GM19397 (cell line): ENCODE measurements at regions not wholly inside any gene's neighbourhood (a gene's known extent, or its start where the extent isn't known, plus 50 kb on each side); places are given as distances from the start of the nearest gene placed in this dataset.

Source experiments
- ATAC-seq: cut with Tn5 transposase; IDR thresholded peaks from one replicate; pipeline ENCODE4 v1.9.1; 2021; ENCODE audit warnings: mild to moderate bottlenecking, moderate library complexity; ENCODE audit not compliant: unreplicated experiment

GRCh38 chr4:188532751-188533150 is 393.5 kb downstream of the TRIML1 start:
- ATAC-seq = no peak

- no peak for ATAC-seq
These were observed 395.1 kb downstream of the TRIML1 start for GRCh38 chr4:188534297-188534696.

DNA sequence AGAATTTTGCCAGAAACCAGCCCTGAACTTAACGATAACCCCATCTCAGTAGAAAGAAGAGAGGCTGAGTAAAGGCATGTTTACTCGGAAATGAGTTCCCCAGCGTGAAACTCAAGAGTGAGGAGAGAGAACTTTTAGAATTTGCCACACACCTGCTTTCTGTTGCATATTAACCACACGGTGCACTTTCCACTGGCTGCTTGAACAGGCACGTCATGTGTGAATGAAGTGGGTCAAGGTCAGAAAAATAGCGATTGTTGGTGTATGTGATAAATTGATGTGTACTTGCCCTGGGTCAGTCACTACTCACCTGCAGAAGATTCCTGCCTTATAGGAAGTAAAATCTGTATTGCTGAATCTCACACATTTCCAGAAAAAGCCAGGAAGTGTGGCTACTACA is 395.7 kb downstream of the TRIML1 start:
- ATAC-seq = no peak

GRCh38 chr4:188536826-188537225 is 397.6 kb downstream of the TRIML1 start:
- ATAC-seq = no peak

DNA sequence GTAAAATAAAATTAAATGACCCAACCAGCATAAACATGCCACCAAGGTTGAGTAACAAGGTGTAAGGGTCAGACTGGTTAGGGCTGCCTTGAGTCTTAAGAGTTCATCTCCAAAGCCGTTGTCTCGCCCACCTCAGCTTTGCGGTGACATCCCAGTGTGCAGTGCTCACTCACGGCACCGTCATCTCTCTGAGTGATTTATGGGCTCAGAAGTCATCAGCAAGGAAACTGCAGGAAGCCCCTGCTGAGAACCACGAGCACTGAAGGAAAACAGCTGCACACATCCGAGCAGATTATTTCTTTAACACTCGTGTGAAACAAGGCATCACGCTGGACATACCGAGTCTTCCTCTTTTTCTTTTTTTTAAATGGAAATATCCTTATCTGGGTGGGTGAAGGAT is 411.1 kb downstream of the TRIML1 start:
- no peak for ATAC-seq

GRCh38 chr4:188551156-188551555 is 411.9 kb downstream of the TRIML1 start:
- ATAC-seq = no peak

DNA sequence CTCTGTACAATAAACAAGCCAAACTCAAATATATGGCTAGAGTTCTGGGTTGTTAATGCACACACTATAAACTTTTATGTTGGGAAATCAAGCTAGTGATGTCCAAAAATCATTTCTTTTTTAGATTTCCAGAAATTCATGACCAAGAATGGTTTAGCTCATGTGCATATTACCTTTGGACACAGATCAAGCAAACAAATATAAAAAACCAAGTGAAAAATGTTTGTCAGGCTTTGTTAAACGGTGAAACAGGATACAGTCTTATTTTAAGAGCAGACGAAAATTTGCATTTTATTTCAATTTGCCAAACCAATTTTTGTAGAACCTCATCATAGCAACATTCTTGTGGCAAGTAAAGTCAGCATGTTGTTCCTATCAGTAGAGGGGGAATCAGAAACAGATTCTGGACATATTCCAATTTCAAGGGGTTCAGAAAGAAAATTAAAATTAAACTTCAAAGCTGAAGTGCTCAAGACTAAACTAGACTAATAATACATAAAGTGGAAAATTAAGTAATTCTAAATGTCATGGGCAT is 413.6 kb downstream of the TRIML1 start:
- ATAC-seq = no peak

DNA sequence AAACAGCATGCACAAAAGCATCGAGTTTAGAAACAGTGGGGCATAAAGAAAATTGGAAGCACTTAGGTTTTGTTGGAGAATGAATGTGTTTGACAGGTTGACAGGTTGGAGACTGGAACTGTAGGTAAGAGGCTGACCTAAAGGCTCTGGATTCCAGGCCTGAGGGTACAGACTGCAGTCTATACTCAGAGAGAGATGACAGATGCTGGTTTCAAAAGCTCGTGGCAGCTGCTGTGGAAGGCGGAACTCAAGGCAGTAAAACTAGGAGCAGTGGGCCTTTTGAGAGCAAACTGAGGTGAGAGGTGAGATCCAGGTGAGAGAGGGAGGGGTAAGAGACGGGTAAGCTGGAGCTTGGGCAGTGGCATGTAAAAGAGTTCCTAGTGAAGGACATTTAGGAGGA is 415.2 kb downstream of the TRIML1 start:
- no peak for ATAC-seq

DNA sequence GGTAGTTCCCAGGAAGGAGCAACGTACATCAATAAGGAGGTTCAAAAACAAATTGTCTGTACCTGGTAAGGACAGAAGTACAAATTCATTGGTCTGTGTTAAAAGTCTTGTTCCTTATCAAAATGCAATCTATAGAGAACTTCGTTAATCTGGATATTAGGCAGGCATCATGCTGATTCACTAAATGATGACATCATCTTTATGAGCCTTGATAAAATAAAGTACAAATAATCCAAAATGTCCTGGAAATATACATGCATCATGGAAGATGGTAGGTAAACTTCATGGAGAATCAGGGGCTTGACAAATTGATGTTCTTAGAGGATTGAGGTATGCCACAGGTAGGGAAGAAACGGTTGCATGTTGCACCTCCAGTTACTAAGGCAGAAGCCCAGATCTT is 433.9 kb downstream of the TRIML1 start:
- ATAC-seq = no peak

DNA sequence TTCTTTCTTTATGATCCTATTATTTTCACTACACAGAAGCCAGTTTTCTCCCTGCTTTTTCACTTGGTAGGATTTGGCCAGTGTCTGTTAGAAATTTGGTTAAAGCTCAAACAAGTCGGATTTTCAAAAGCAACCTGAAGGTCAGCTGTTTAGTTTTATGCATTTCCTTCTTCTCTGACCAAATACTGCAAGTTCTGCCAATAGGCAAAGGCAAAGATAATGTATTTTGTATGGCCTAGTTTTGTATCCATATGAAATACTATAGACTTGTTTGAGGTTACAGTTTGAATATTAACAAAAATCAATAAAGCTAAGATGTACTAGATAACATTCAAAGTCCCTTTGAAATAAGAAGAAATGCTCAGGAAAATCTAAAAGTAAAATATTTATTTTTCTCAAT is 439.4 kb downstream of the TRIML1 start:
- no peak for ATAC-seq

DNA sequence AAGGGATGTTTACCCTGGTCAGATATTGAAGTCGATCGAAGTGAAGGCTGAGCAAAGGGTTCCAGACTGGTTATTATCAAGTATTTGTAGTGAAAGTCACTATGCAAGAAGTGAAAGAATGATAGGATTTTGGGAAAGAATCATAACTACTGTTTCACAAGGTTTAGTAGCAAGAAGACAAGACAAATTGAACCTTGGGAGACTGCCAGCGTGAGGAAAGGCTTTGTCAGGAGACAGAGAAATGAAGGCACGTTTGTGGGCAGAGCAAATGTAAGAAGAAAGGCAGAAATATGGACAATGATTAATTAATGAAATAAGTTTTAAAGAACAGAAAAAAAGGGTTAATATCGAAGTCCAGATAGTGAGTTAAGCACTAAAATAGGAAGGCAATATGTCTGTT is 456.8 kb downstream of the TRIML1 start:
- ATAC-seq = no peak

- no peak for ATAC-seq
These were observed 464.4 kb downstream of the TRIML1 start for GRCh38 chr4:188603646-188604045.

- ATAC-seq = no peak
These were observed 467.4 kb downstream of the TRIML1 start for GRCh38 chr4:188606635-188607034.

- no peak for ATAC-seq
These were observed 471.9 kb downstream of the TRIML1 start for GRCh38 chr4:188611143-188611542.

DNA sequence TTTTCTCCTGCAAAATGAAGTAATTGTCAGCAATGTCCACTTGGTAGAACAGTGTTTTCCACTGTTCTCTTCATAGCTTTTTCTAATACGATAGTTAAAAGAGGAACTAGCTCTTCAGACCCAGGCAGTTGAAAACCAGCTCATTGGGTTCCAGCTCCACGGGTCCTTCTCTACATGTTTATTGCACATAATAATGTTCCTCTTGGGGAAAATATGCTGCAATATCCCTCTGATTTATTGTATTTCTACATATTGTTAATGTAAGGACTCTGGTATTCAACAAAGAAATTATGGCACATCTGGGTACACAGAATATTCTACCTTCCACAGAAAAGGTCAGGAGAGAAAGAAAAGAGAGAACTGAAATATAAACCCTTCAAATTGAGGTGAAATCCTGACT is 473.4 kb downstream of the TRIML1 start:
- no peak for ATAC-seq

DNA sequence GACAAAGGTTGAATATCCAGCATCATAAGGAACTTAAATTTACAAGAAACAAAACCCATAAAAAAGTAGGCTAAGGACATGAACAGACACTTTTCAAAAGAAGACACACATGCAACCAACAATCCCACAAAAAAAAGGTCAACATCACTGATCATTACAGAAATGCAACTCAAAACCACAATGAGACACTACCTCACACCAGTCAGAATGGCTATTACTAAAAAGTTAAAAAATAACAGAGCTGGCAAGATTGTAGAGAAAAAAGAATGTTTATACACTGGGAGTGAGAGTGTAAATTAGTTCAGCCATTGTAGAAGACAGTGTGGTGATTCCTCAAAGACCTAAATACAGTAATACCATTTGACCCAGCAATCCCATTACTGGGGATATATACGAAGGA is 474.7 kb downstream of the TRIML1 start:
- no peak for ATAC-seq

GRCh38 chr4:188619456-188620149 is 480.4 kb downstream of the TRIML1 start:
- no peak for ATAC-seq

GRCh38 chr4:188620608-188621007 is 481.4 kb downstream of the TRIML1 start:
- ATAC-seq = no peak

DNA sequence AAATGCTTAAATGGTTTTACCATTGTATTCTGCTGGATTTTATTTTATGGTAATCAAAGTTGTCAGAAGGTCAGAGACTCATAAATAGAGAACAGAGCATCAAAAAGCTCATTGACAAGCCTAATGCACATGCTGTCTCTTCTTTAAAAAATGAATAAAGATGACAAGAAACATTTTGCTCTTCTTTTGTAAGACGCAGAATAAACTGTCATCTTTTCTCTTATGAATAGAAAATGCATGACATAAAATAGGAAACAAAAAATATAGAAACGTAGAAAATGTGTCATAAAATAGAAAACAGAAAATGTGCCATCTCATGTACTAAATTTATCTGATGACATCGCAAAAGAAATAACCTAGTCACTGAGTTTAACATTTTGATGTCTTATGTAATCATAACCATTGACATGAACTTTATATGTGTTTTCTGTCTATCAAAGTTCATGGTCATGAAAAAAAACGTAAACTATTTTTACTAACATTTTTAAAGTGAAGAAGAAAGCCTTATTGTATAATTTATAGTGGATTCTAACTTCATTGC is 484.1 kb downstream of the TRIML1 start:
- ATAC-seq = no peak

DNA sequence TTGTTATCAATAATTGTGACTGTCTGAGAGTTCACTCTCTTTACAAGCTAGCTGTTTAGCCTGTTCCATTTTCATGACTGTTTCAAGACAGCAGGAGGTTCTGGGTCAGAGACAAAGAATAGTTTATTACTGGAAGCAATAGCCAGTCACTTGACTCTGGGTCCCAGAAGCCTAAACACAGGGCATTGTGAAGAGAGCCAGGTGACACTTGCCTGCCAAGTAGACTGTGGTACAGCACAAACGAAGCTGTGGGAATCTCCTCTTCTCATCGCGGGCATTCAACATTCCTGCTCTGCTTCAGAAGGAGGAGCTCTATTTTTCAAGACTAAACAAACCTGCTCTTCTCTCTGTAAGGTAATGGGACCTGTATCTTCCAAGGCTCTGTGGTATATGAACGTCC is 485.1 kb downstream of the TRIML1 start:
- no peak for ATAC-seq

GRCh38 chr4:188627892-188628291 is 488.7 kb downstream of the TRIML1 start:
- no peak for ATAC-seq

GRCh38 chr4:188639479-188640100 is 500.3 kb downstream of the TRIML1 start:
- no peak for ATAC-seq
